Epithelial cell of esophagus (primary cell): ENCODE measurements at regions not wholly inside any gene's neighbourhood (a gene's known extent, or its start where the extent isn't known, plus 50 kb on each side); places are given as distances from the start of the nearest gene placed in this dataset.

Source experiments
- DNase-seq: peaks from one replicate; pipeline ENCODE4 v3.0.0; 2010; ENCODE audit warnings: low read depth
- H3K4me3 ChIP-seq: 2 replicates; pipeline ENCODE4 v1.5.1; 2011; ENCODE audit warnings: mild to moderate bottlenecking, low read length, control low read depth
- CTCF ChIP-seq: IDR thresholded peaks from 2 replicates; pipeline ENCODE4 v1.5.1; 2011; ENCODE audit warnings: low read depth, mild to moderate bottlenecking, low read length, control low read depth, inconsistent platforms; ENCODE audit not compliant: insufficient read depth; ENCODE audit errors: missing control alignments

- no peak for TF ChIP-seq CTCF
- H3K4me3 ChIP-seq = no peak overlapping the region
- peak; percentile 60 for DNase-seq
These were observed 316.6 kb downstream of the RFPL4B start for GRCh38 chr6:112663698-112664097.

DNA sequence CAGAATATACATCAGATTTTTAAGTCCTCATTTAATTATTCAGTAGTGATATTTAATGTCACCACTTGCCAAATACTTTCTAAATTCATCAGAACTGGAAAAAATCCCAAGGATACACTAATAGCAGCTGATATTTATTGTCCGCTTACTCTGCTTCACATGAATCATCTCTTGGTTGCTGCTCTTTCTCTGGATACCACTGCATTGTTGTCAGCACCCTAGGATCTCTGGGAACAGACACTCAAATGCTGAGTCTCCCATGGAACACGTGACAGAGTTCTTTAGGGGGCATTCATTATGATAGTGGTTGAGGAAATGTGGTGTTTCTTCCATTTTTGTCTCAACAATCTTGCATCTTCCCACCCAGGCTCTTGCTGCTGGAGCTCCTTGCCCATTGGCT is 318.0 kb downstream of the RFPL4B start:
- no peak for TF ChIP-seq CTCF
- H3K4me3 ChIP-seq = no peak overlapping the region
- no peak for DNase-seq

DNA sequence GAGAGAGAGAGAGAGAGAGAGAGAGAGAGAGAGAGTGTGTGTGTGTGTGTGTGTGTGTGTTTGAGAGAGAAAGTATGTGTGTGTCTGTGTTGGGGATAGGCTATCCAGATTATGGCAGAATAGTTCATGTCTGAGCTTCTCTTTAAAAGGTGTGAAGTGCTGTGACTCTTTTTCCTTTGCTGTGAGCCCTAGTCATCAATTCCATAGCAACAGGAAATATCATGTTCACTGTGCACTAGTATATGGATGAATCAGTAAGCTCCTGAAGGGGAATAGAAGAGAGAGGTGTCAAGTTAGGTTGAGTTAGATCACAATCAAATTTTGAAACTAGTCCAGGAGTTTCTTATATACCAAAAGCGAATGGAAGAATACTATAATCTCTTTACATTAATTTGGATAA is 318.7 kb downstream of the RFPL4B start:
- DNase-seq = peak; percentile 77
- no peak for TF ChIP-seq CTCF
- H3K4me3 ChIP-seq = no peak overlapping the region

- no peak for DNase-seq
- H3K4me3 ChIP-seq = no peak overlapping the region
- no peak for TF ChIP-seq CTCF
These were observed 320.3 kb downstream of the RFPL4B start for GRCh38 chr6:112667427-112667826.

GRCh38 chr6:112680091-112680490 is 333.0 kb downstream of the RFPL4B start:
- no peak overlapping the region for H3K4me3 ChIP-seq
- TF ChIP-seq CTCF = no peak
- no peak for DNase-seq

DNA sequence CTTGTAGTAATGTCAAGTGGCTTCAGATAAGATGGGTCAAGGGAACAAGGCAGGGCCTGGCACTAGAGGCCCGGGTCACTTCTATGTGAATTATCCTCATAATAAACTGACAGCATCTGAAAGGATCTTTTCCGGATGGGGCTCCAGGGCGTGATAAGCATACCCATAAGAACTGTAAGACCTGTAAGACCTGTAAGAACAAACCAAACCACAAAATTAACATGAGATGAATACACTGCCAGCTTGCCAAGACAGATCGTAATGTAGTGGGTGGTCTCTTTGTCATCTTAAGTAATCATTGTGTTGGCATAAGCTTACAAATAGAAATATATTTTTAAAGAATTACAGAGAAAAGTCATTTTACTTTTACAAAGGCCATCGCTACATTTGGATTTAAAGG is 334.9 kb downstream of the RFPL4B start:
- DNase-seq = peak; percentile 79
- no peak overlapping the region for H3K4me3 ChIP-seq
- TF ChIP-seq CTCF = no peak

- no peak overlapping the region for H3K4me3 ChIP-seq
- TF ChIP-seq CTCF = no peak
These were observed 336.0 kb downstream of the RFPL4B start for GRCh38 chr6:112683106-112683505.

More at GRCh38 chr6:112683106-112683505, 336.0 kb downstream of the RFPL4B start:
- peak; percentile 91 for DNase-seq
